Pancreas (tissue), 10 donors: ENCODE measurements at regions not wholly inside any gene's neighbourhood (a gene's known extent, or its start where the extent isn't known, plus 50 kb on each side); places are given as distances from the start of the nearest gene placed in this dataset.

ENCODE experiments used
- ATAC-seq, 4 donors: fragments of 200-7000 bp; cut with Tn5 transposase; one replicate each; pipeline versions ENCODE4 v1.8.0 to v1.9.1; 2020; ENCODE audit warnings: mild to moderate bottlenecking in 4 of 4, moderate library complexity in 4 of 4
- DNase-seq, 6 donors: peaks; one replicate each; pipeline ENCODE4 v3.0.0-alpha.2; 2020
- FAIRE-seq: peaks from 2 replicates; lab custom pipeline; 2012; peaks lifted over from hg19 to GRCh38; lab: Jason Lieb, UNC
- H3K27ac ChIP-seq, 4 donors: fragments of 200-600 bp; sonication (generic); 1 replicate in 3 of 4; 2 replicates in 1 of 4; pipeline versions ENCODE4 v1.5.0 to v1.8.0; 2020
- H3K27me3 ChIP-seq, 4 donors: fragments of 200-600 bp; one replicate each; pipeline ENCODE4 v1.8.0; 2021
- H3K36me3 ChIP-seq, 3 donors: fragments of 200-600 bp; sonication (generic) in 1 of 3; one replicate each; pipeline versions ENCODE4 v1.5.0 to v1.8.0; 2020 to 2021
- H3K4me1 ChIP-seq, 3 donors: fragments of 200-600 bp; one replicate each; pipeline ENCODE4 v1.8.0; 2021
- H3K4me3 ChIP-seq, 4 donors: fragments of 200-600 bp; sonication (generic) in 2 of 4; one replicate each; pipeline versions ENCODE4 v1.5.0 to v1.8.0; 2020 to 2021
- H3K9me3 ChIP-seq, 4 donors: fragments of 200-600 bp; one replicate each; pipeline ENCODE4 v1.8.0; 2021
- WGBS, 2 donors: extraction: QIAGEN DNeasy Blood & Tissue Kit; methylation state at CpG; one replicate each; pipeline ENCODE4 v1.1.7; 2013; 5-methylcytosine and 5-hydroxymethylcytosine counted together
- intact Hi-C, 3 donors: fragments of 100-400 bp; cut with DNase I; formaldehyde crosslinking; loops; one replicate each; pipeline versions ENCODE4 v1.11.1 to v1.14.2; 2022
- TF ChIP-seq, protein P1 (sequence below), 4 donors: fragments of 200-600 bp; sonication (generic) in 3 of 4; IDR thresholded peaks; one replicate each; pipeline versions ENCODE4 v1.5.0 to v1.8.0; 2021; ENCODE audit warnings: antibody characterized with exemption in 4 of 4
- donor health status: healthy with polysubstance abuse.
- donor health status: DM: no; HTN: no; CAD: no; lungs with moderate emphysema.
- donor health status: DM: no; HTN: no; CAD: no.
- donor health status: control.
- donor health status: control.
- donor health status: Bipolar disorder and iron deficiency.
- donor health status: DM: yes; HTN: yes; CAD: no.
- donor health status: DM: no; HTN: no; CAD: no.
- donor health status: DM: no; HTN: no; CAD: no.
- donor health status: DM: yes; HTN: yes; CAD: no.

DNA sequence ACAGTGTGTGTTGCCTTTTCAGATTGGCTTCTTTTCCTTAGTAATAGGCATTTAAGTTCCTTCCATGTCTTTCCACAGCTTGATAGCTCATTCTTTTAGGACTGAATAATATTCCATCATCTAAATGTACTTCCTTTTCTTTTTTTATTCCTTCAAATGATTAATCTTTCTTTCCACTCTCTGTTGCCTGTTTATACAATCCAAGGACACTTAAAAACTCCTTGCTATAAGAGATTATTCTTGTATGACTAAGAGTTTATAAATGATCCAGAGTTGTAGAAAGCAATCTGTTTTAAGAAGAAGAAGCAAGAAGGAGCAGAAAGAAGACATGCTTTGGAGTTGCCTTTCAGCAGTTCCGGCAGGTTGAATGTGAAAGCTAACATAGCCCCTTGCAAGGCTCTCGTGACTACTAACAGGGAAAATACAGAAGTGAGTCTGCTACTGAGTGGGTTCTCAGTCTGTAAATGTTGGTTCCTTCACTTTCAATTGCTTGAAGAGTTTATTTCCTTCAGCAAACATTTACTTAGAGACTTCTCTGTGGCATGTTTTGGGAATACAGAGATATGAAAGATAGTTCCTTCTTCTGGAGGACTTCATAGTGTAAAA is 123.0 kb downstream of the PMAIP1 start:
- no peaks in the 10 kb centered on the region for H3K36me3 ChIP-seq
- ATAC-seq = no peak
- intact Hi-C loops = no loop called here
- DNase-seq = no peak
- H3K27ac ChIP-seq = no peak overlapping the region
- no peak overlapping the region for H3K4me3 ChIP-seq
- no peak for FAIRE-seq
- 49 to 73% methylated on average over 2 of the region's 2 CpGs for WGBS, 2 donors
- no peaks in the 10 kb centered on the region for H3K9me3 ChIP-seq
- H3K4me1 ChIP-seq = no peaks in the 10 kb centered on the region
- H3K27me3 ChIP-seq = peaks cover 0 to 4% (median 0%) of the 10 kb centered on the region in 4 donors
- TF ChIP-seq, protein P1, sequence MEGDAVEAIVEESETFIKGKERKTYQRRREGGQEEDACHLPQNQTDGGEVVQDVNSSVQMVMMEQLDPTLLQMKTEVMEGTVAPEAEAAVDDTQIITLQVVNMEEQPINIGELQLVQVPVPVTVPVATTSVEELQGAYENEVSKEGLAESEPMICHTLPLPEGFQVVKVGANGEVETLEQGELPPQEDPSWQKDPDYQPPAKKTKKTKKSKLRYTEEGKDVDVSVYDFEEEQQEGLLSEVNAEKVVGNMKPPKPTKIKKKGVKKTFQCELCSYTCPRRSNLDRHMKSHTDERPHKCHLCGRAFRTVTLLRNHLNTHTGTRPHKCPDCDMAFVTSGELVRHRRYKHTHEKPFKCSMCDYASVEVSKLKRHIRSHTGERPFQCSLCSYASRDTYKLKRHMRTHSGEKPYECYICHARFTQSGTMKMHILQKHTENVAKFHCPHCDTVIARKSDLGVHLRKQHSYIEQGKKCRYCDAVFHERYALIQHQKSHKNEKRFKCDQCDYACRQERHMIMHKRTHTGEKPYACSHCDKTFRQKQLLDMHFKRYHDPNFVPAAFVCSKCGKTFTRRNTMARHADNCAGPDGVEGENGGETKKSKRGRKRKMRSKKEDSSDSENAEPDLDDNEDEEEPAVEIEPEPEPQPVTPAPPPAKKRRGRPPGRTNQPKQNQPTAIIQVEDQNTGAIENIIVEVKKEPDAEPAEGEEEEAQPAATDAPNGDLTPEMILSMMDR (IDR thresholded peaks at IDR 0.05) = no peak

DNA sequence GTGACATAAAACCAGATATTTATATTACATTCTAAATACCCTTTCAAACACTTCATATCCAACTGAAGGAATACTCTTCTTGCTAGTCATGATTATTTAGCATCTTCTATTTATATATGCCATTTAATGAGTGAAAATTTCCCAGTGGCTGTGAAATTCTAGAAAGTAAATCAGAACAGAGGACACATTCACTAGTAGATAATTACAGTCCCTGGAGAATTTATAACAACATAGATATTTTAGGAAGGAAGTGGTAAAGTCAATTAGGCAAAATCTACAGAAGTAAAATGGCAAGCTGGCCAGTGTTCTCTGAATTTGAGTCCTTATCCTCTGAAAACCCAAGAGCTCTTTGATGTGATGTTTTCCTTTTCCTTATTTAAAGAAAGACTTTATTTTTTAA is 121.8 kb downstream of the PMAIP1 start:
- TF ChIP-seq, protein P1 (IDR thresholded peaks at IDR 0.05) = no peak
- Histone ChIP-seq H3K27ac (no peak overlapping the region), H3K36me3 (no peaks in the 10 kb centered on the region), H3K4me1 (no peaks in the 10 kb centered on the region), H3K4me3 (no peak overlapping the region), H3K9me3 (no peaks in the 10 kb centered on the region), H3K27me3 (peaks cover 0 to 3% (median 0%) of the 10 kb centered on the region in 4 donors)
- intact Hi-C loops = no loop called here
- ATAC-seq (no peak), DNase-seq (no peak), FAIRE-seq (no peak)

DNA sequence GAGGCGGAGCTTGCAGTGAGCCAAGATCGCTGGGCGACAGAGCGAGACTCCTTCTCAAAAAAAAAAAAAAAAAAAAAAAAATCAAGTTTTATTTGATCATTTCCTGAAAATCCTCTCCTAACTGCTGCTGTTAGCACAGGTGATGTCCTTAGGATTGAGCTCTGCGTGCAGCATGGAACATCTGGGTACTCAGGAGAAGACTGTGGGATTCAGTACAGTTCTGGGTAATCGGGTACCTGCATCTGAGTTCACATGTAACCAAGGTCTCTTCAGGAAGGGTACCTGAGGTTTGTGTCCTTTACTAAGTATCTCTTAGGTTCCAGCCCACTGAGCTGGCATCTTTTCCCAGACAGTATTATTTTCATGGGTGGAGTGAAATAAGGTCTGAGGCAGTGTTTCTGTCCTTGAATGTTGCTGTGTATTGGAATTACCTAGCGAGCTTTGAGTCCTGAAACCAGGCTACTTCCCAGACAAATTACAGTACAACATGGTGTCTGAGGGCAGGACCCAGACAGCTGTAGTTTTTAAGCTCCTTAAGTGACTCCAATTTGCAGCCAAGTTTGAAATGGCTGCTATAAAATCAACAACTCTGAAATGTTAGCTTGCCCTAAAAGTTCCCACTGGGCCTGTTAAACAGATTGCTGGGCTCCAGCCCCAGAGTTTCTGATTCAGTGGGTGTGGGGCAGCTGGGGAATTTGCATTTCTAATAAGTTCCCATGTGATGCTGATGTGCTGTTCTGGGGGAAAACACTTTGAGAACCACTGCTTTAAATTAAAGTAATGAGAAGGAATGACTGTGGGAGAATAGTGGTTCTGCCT is 120.5 kb downstream of the PMAIP1 start:
- no peaks in the 10 kb centered on the region for H3K27me3 ChIP-seq
- H3K4me3 ChIP-seq = no peak overlapping the region
- ATAC-seq (no peak), DNase-seq (no peak), FAIRE-seq (no peak)
- H3K9me3 ChIP-seq = no peaks in the 10 kb centered on the region
- no peak overlapping the region for H3K27ac ChIP-seq
- H3K4me1 ChIP-seq = no peaks in the 10 kb centered on the region
- TF ChIP-seq, protein P1 (IDR thresholded peaks at IDR 0.05) = no peak
- H3K36me3 ChIP-seq = no peaks in the 10 kb centered on the region
- 80 to 83% methylated on average over 7 of the region's 7 CpGs for WGBS, 2 donors
- intact Hi-C loops = no loop called here

DNA sequence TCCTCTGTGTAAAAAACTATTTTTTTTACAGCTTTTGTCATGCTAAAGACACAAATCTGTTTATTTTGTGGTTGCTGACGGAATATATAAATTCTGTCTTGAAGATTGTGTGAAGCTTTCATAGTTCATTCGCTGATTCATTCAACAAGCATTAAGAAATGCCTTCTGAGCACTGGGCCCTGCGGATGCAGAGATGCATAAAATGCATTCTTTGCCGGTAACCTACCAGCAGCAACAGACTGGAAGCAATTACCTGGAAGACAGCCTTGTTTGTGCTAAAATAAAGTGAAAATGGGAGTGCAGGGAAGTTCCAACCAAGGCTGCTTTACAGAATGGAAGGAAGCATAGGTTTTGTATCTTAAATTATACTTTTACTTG is 119.7 kb downstream of the PMAIP1 start:
- Histone ChIP-seq H3K4me1 (no peaks in the 10 kb centered on the region), H3K27me3 (no peaks in the 10 kb centered on the region), H3K4me3 (no peak overlapping the region), H3K27ac (no peak overlapping the region), H3K9me3 (no peaks in the 10 kb centered on the region), H3K36me3 (no peaks in the 10 kb centered on the region)
- 70 to 73% methylated on average over 4 of the region's 4 CpGs for WGBS, 2 donors
- no peak for FAIRE-seq
- intact Hi-C loops = no loop called here
- TF ChIP-seq, protein P1 (IDR thresholded peaks at IDR 0.05) = no peak
- no peak for ATAC-seq
- DNase-seq = no peak
